ENCODE measurements at regions not wholly inside any gene's neighbourhood (a gene's known extent, or its start where the extent isn't known, plus 50 kb on each side); places are given as distances from the start of the nearest gene placed in this dataset.

DNA sequence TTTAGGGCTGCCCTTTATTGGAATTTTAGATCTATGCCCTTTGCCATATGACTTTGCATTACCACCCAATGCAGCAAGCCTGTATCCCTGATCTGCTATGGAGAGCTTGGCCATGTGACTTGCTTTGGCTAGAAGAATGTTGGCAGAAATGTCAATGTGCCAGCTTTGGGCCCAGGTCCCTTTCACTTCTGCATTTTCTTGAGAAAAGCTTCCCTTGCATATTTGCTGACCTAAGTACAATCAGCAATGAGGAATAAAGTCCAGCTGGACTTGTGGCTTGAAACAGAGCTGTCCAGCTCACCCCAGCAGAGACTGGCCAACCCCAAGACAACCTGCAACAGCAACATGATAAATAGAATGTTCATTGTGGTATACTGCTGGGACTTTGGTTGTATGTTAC lies 135.9 kb downstream of the PAH start:
- TF ChIP-seq, protein P1, sequence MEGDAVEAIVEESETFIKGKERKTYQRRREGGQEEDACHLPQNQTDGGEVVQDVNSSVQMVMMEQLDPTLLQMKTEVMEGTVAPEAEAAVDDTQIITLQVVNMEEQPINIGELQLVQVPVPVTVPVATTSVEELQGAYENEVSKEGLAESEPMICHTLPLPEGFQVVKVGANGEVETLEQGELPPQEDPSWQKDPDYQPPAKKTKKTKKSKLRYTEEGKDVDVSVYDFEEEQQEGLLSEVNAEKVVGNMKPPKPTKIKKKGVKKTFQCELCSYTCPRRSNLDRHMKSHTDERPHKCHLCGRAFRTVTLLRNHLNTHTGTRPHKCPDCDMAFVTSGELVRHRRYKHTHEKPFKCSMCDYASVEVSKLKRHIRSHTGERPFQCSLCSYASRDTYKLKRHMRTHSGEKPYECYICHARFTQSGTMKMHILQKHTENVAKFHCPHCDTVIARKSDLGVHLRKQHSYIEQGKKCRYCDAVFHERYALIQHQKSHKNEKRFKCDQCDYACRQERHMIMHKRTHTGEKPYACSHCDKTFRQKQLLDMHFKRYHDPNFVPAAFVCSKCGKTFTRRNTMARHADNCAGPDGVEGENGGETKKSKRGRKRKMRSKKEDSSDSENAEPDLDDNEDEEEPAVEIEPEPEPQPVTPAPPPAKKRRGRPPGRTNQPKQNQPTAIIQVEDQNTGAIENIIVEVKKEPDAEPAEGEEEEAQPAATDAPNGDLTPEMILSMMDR (conservative IDR thresholded peaks at IDR 0.05; ENCODE audit: low read depth, low read length): no peak
- no peak for DNase-seq (ENCODE audit: low read depth)

DNA sequence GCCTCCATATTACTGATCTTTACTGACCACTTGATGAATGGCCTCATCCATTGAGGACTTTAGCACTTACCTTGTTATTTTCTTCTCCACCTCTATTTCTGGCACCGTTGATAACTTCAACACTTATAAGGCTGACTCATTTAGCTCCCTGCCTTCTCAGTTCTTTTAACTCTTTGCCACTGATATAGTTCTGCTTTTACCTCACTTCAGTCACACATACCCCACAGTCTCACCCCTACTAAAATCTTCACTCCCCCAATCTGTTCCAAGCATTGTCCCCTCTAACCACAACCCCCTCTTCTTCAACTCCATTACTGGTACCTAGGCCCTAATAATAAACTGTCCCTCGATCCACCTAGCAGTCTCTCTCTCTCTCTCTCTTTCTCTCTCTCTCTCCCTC lies 141.0 kb downstream of the PAH start:
- DNase-seq (ENCODE audit: low read depth): no peak
- no peak overlapping the region for H3K4me3 ChIP-seq (ENCODE audit: low read length)
- TF ChIP-seq, protein P1 (conservative IDR thresholded peaks at IDR 0.05; ENCODE audit: low read depth, low read length): no peak

More for the DNA sequence above, 135.9 kb downstream of the PAH start:
- H3K4me3 ChIP-seq (ENCODE audit: low read length): no peak overlapping the region

DNA sequence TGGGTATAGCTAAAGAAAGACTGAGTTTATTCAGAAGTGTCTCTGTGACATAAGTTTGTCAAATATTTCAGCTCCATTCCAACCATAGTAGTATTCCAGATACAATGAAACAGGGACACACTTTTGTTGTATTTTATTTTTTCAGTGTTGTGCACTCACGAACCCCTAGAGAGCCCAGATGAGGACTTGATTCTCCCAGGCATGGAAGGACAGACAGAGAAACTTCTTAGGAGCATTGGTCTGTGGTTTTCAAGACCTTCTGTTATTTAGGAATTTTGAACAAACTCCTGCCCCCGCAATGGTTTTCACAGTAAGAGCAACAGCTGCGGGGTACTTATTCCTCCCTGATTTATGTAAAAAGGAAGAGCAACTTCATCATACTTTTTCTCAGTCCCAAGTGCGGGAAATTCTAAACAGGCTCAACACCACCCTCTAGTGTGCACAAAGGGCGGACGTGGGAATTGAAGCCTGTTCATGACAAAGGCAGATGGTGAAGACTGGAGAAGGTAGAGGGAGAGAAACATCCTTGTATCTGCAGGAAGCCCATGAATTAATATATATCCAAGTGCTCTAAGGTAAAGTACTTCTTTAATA lies 147.6 kb downstream of the PAH start:
- H3K4me3 ChIP-seq (ENCODE audit: low read length): no peak overlapping the region
- DNase-seq (ENCODE audit: low read depth): no peak
- TF ChIP-seq, protein P1 (conservative IDR thresholded peaks at IDR 0.05; ENCODE audit: low read depth, low read length): peak; percentile 86

DNA sequence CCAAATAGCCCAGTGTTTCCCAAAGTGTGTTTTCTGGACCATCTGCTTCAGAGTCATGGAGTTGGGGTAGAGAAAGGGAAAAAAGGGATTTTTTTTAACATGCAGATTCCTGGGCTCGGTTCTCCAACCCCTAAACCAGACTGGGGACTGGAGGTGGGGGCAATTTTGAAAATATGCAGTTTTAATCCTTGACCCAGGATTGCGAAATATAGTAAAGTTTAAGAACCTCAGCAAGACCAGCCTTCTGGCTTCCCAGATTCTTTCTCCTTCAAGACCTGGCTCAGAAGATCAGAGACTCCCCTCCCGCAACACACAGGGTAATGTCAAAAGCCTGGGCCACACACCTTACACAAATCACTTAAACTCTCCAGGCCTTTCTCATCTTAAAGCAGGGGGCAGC lies 150.1 kb downstream of the PAH start:
- H3K4me3 ChIP-seq (ENCODE audit: low read length): no peak overlapping the region
- TF ChIP-seq, protein P1 (conservative IDR thresholded peaks at IDR 0.05; ENCODE audit: low read depth, low read length): no peak
- DNase-seq (ENCODE audit: low read depth): no peak

DNA sequence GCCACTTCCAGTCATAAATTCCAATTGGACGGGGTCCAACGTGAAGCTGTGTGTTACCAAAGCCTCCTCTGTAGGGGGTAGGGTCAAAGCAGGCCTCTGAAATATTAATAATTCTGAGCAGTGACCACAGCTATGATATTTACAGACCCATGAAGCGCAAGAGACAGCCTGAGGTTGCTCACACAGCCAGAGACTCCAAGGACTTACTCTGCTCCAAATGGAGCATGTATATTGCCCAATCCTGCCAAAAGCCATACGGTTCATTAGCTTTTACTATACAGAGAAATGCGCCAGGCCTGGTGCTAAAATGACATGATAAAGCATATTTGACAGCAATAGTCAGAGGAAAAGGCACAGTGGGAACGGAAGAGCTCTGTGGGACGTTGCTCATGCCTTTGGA lies 151.3 kb downstream of the PAH start:
- TF ChIP-seq, protein P1 (conservative IDR thresholded peaks at IDR 0.05; ENCODE audit: low read depth, low read length): no peak
- DNase-seq (ENCODE audit: low read depth): no peak
- no peak overlapping the region for H3K4me3 ChIP-seq (ENCODE audit: low read length)

DNA sequence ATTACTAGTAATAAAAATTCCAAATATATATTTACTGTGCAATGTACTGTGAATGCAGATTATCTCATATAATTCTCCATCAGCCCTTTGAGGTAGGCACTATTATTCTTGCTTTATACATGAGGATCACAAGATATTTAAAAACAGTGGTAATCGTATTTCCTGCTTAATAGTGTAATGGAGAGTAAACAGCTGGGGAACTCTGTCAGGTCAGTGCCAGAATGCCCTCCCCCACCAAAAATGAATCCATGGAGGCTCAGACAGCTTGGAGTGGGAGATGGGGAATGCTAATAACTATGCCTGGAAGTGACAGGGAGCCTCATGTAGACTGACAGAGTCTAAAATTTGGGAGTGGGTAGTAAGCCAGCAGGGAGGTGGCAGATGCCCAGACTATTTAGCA lies 153.6 kb downstream of the PAH start:
- no peak for DNase-seq (ENCODE audit: low read depth)
- TF ChIP-seq, protein P1 (conservative IDR thresholded peaks at IDR 0.05; ENCODE audit: low read depth, low read length): no peak
- H3K4me3 ChIP-seq (ENCODE audit: low read length): no peak overlapping the region

DNA sequence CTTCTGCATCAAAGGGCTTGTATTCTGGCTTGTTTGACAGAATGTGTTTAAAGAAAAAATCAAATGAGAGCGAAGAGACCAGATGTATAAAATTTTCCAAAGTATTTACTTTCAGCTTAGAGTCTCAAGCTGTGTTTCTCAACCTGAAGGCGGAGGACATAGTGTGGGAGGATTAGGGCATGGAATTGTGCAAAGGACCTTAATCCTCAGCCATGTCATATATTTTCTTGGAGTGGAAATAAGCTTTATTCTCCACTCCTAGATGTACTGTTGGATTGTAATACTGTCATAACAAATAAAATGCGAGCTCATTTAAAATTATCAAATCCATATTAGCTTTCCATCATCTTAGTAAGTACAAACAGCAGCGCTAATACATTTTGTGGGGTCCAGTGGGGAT lies 154.0 kb downstream of the PAH start:
- TF ChIP-seq, protein P1 (conservative IDR thresholded peaks at IDR 0.05; ENCODE audit: low read depth, low read length): no peak
- no peak for DNase-seq (ENCODE audit: low read depth)
- no peak overlapping the region for H3K4me3 ChIP-seq (ENCODE audit: low read length)
